ENCODE measurements at regions not wholly inside any gene's neighbourhood (a gene's known extent, or its start where the extent isn't known, plus 50 kb on each side); places are given as distances from the start of the nearest gene placed in this dataset.
"Not testable (repeated sequence)": the region's sequence is repeated elsewhere in the genome, so short reads cannot be mapped to it uniquely, and the experiment has no call there.

DNA sequence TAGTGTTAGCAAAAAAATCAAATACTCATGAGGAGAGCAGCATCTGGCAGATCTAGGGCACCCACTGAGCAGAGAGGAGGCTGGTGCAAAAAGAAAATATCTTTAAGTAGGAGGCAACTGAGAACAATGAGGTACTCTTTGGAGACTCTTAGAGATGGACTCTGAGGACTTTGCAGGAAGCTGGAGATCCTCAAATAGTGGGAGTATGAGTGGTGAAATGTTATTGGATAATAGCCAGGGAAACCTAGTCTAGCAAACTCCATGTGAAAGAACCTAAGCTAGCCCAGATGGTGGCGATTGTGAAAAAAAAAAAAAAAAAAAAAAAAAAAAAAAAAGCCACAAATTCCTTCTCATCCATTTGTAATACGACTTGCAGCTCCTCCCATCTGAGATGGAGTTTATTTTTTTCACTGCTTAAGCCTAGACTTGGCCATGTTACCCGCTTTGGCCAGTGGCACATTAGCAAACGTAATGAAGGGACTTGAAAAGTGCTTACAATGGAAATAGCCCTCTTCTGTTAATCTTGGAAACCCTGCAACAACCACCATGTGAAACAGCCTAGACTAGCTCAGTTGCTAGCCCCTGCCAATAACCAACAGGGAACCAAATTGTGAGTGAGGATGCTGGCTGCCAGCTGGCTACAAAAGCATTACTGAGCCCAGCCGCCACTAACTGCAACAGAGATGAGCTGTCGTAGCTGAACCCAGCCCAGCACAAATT lies 476.2 kb downstream of the KLF12 start:
- FAIRE-seq: no peak

DNA sequence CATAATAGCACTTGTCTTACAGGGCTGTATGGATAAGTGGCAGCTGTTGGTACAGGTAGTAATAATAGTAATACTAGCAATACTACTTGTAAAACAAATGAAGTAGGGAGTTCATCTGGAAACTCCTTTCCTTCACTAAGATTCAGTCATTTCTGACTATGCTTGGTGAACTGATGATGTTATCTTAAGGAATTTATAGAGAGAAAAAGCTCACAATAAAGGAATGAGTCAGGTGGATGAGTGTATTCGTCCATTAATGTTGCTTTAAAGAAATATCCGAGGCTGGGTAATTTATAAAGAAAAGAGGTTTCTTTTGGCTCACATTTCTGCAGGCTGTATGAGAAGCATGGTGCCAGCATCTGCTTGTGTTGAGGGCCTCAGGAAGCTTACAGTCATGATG lies 477.3 kb downstream of the KLF12 start:
- Histone ChIP-seq H3K36me3 (ENCODE audit: control insufficient read depth, insufficient read depth, low read length) (no peaks in the 10 kb centered on the region), H3K4me3 (ENCODE audit: low read depth, low read length) (no peak overlapping the region), H3K27me3 (ENCODE audit: control insufficient read depth, insufficient read depth, low read length) (no peaks in the 10 kb centered on the region)
- FAIRE-seq (no peak), DNase-seq (ENCODE audit: low read depth) (peak; percentile 85)
- TF ChIP-seq, protein P1, sequence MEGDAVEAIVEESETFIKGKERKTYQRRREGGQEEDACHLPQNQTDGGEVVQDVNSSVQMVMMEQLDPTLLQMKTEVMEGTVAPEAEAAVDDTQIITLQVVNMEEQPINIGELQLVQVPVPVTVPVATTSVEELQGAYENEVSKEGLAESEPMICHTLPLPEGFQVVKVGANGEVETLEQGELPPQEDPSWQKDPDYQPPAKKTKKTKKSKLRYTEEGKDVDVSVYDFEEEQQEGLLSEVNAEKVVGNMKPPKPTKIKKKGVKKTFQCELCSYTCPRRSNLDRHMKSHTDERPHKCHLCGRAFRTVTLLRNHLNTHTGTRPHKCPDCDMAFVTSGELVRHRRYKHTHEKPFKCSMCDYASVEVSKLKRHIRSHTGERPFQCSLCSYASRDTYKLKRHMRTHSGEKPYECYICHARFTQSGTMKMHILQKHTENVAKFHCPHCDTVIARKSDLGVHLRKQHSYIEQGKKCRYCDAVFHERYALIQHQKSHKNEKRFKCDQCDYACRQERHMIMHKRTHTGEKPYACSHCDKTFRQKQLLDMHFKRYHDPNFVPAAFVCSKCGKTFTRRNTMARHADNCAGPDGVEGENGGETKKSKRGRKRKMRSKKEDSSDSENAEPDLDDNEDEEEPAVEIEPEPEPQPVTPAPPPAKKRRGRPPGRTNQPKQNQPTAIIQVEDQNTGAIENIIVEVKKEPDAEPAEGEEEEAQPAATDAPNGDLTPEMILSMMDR (IDR thresholded peaks at IDR 0.05; ENCODE audit: insufficient read depth, low read length, severe bottlenecking): no peak

More for the DNA sequence above, 476.2 kb downstream of the KLF12 start:
- Histone ChIP-seq H3K27me3 (ENCODE audit: control insufficient read depth, insufficient read depth, low read length) (no peaks in the 10 kb centered on the region), H3K36me3 (ENCODE audit: control insufficient read depth, insufficient read depth, low read length) (no peaks in the 10 kb centered on the region), H3K4me3 (ENCODE audit: low read depth, low read length) (no peak overlapping the region)
- TF ChIP-seq, protein P1 (IDR thresholded peaks at IDR 0.05; ENCODE audit: insufficient read depth, low read length, severe bottlenecking): no peak
- DNase-seq (ENCODE audit: low read depth): no peak

DNA sequence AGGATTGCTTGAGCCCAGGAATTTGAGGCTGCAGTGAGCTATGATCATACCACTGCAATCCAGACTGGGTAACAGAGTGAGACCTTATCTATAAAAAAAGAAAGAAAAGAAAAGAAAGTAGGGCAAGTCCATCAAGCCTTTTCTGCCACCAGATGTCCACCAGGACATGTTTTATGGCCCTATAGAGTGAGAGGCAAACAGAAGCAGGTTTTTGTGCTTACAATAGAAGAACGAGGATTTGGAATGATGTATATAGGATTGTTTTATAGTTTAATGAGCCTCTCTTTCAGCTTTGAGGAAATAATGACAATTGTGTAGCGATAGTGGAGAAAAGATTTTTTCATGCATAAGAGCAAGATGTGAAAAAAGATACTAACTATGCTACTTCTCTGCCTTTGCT lies 480.5 kb downstream of the KLF12 start:
- Histone ChIP-seq H3K4me3 (ENCODE audit: low read depth, low read length) (no peak overlapping the region), H3K27me3 (ENCODE audit: control insufficient read depth, insufficient read depth, low read length) (no peaks in the 10 kb centered on the region), H3K36me3 (ENCODE audit: control insufficient read depth, insufficient read depth, low read length) (no peaks in the 10 kb centered on the region)
- no peak for FAIRE-seq
- TF ChIP-seq, protein P1 (IDR thresholded peaks at IDR 0.05; ENCODE audit: insufficient read depth, low read length, severe bottlenecking): no peak
- no peak for DNase-seq (ENCODE audit: low read depth)

DNA sequence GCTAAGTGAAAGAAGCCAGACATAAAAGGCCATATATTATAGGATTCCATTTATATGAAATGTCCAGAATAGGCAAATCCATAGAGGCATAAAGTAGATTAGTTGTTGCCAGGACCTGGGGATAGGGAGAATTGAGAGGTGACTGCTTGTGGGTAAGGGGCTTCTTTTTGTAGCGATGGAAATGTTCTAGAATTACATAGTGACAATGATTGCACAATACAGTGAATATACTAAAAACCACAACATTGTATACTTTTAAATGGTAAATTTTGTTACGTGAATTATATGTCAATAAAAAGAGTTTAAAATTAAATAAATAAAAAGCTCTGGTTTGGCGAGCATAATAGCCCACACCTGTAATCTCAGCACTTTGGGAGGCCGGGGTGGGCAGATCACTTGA lies 486.8 kb downstream of the KLF12 start:
- Histone ChIP-seq H3K27me3 (ENCODE audit: control insufficient read depth, insufficient read depth, low read length) (no peaks in the 10 kb centered on the region), H3K4me3 (ENCODE audit: low read depth, low read length) (no peak overlapping the region), H3K36me3 (ENCODE audit: control insufficient read depth, insufficient read depth, low read length) (no peaks in the 10 kb centered on the region)
- no peak for FAIRE-seq
- TF ChIP-seq, protein P1 (IDR thresholded peaks at IDR 0.05; ENCODE audit: insufficient read depth, low read length, severe bottlenecking): no peak
- DNase-seq (ENCODE audit: low read depth): no peak

DNA sequence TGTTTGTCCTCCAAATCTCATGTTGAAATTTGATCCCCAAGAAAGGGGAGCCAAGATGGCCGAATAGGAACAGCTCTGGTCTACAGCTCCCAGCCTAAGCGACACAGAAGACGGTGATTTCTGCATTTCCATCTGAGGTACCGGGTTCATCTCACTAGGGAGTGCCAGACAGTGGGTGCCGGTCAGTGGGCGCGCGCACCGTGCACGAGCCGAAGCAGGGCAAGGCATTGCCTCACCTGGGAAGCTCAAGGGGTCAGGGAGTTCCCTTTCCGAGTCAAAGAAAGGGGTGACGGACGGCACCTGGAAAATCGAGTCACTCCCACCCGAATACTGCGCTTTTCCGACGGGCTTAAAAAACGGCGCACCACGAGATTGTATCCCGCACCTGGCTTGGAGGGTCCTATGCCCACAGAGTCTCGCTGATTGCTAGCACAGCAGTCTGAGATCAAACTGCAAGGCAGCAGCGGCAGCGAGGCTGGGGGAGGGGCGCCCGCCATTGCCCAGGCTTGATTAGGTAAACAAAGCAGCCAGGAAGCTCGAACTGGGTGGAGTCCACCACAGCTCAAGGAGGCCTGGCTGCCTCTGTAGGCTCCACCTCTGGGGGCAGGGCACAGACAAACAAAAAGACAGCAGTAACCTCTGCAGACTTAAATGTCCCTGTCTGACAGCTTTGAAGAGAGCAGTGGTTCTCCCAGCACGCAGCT lies 493.6 kb downstream of the KLF12 start:
- H3K27me3 ChIP-seq (ENCODE audit: control insufficient read depth, insufficient read depth, low read length); H3K36me3 ChIP-seq (ENCODE audit: control insufficient read depth, insufficient read depth, low read length); H3K4me3 ChIP-seq (ENCODE audit: low read depth, low read length); FAIRE-seq; DNase-seq (ENCODE audit: low read depth): not testable (repeated sequence)

DNA sequence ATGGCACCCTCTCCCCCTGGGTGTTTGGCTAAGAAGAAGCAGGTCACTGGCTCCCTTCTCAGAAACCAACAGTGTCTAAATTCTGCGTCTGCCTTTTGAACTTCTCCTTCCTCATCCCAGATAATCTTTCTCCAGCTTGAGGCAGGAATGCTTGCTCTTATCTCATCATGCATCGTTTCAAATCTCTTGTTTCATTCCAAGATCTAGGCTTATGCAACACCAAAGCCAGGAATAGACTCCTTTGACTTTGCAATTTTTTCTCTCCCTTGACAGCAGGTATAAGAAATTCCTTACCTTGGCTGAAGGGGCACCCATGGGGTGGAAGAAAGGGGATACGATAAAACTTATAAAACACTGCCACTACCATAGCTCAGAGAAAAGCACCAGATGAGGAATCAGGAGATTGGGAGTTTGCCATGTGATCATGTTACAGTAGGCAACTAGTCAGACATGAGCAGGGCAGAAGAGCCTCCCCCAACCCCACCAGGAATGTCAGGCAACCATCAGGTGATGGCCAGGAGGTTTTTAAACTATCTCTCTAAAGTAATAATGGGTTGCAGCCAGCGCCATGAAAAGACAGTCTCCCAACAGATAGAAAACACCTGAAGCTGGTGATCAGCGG lies 498.9 kb downstream of the KLF12 start:
- Histone ChIP-seq H3K4me3 (ENCODE audit: low read depth, low read length) (no peak overlapping the region), H3K36me3 (ENCODE audit: control insufficient read depth, insufficient read depth, low read length) (no peaks in the 10 kb centered on the region), H3K27me3 (ENCODE audit: control insufficient read depth, insufficient read depth, low read length) (no peaks in the 10 kb centered on the region)
- TF ChIP-seq, protein P1 (IDR thresholded peaks at IDR 0.05; ENCODE audit: insufficient read depth, low read length, severe bottlenecking): no peak
- DNase-seq (ENCODE audit: low read depth) (no peak), FAIRE-seq (no peak)
